HepG2 (cell line): ENCODE measurements at regions not wholly inside any gene's neighbourhood (a gene's known extent, or its start where the extent isn't known, plus 50 kb on each side); places are given as distances from the start of the nearest gene placed in this dataset.

Experiments used
- CTCF ChIP-seq: sonication (generic); formaldehyde crosslinking; IDR thresholded peaks from 2 replicates; pipeline ENCODE4 v1.5.0; 2020; ENCODE audit warnings: mild to moderate bottlenecking, missing genetic modification reagents, moderate library complexity
- FOXJ3 ChIP-seq: sonication (generic); formaldehyde crosslinking; IDR thresholded peaks from 2 replicates; pipeline ENCODE4 v1.4.0; 2020; ENCODE audit warnings: missing genetic modification reagents, mild to moderate bottlenecking, borderline replicate concordance
- HDAC2 ChIP-seq: sonication (generic); formaldehyde crosslinking; IDR thresholded peaks from 2 replicates; pipeline ENCODE4 v1.4.0; 2020; ENCODE audit warnings: missing genetic modification reagents
- HMGXB3 ChIP-seq: sonication (generic); formaldehyde crosslinking; IDR thresholded peaks from 2 replicates; pipeline ENCODE4 v1.4.0; 2020; ENCODE audit warnings: missing genetic modification reagents, borderline replicate concordance
- PCBP1 ChIP-seq: fragments of 200-400 bp; formaldehyde crosslinking; IDR thresholded peaks from 2 replicates; pipeline ENCODE4 v1.6.1; 2017; ENCODE audit warnings: mild to moderate bottlenecking, low read depth, low read length, borderline replicate concordance
- RAD21 ChIP-seq: fragments of 450-650 bp; formaldehyde crosslinking; IDR thresholded peaks from 2 replicates; pipeline ENCODE4 v1.5.0; 2020; ENCODE audit warnings: mild to moderate bottlenecking
- SMARCC2 ChIP-seq: fragments of 450-650 bp; IDR thresholded peaks from 2 replicates; pipeline ENCODE4 v1.6.1; 2017; ENCODE audit warnings: antibody characterized with exemption, mild to moderate bottlenecking
- SMC3 ChIP-seq: IDR thresholded peaks from 2 replicates; pipeline ENCODE4 v1.6.1; 2011; ENCODE audit warnings: low read length, improper control_type of control experiment
- SRSF1 ChIP-seq: fragments of 200-400 bp; formaldehyde crosslinking; optimal IDR thresholded peaks from 2 replicates; pipeline ENCODE3; 2017; ENCODE audit warnings: mild to moderate bottlenecking, low read depth, low read length, moderate library complexity
- STAG1 ChIP-seq: sonication (generic); formaldehyde crosslinking; IDR thresholded peaks from 2 replicates; pipeline ENCODE4 v1.4.0; 2020; ENCODE audit warnings: missing genetic modification reagents
- STAT6 ChIP-seq: sonication (generic); formaldehyde crosslinking; IDR thresholded peaks from 2 replicates; pipeline ENCODE4 v1.4.0; 2020; ENCODE audit warnings: missing genetic modification reagents, mild to moderate bottlenecking, borderline replicate concordance
- XRCC5 ChIP-seq: fragments of 200-400 bp; formaldehyde crosslinking; optimal IDR thresholded peaks from 2 replicates; pipeline ENCODE3; 2017; ENCODE audit warnings: mild to moderate bottlenecking, low read length
- ZNF446 ChIP-seq: sonication (generic); formaldehyde crosslinking; IDR thresholded peaks from 2 replicates; pipeline ENCODE4 v1.5.0; 2020; ENCODE audit warnings: mild to moderate bottlenecking, missing genetic modification reagents
- ZNF672 ChIP-seq: sonication (generic); formaldehyde crosslinking; IDR thresholded peaks from 2 replicates; pipeline ENCODE4 v1.8.1; 2022; ENCODE audit warnings: missing genetic modification reagents
- ZNF710 ChIP-seq: sonication (generic); formaldehyde crosslinking; IDR thresholded peaks from 2 replicates; pipeline ENCODE4 v1.5.0; 2020; ENCODE audit warnings: mild to moderate bottlenecking, missing genetic modification reagents, borderline replicate concordance
- ZNF768 ChIP-seq: sonication (generic); formaldehyde crosslinking; IDR thresholded peaks from 2 replicates; pipeline ENCODE4 v1.4.0; 2020; ENCODE audit warnings: missing genetic modification reagents
- ZNF781 ChIP-seq: sonication (generic); formaldehyde crosslinking; IDR thresholded peaks from 2 replicates; pipeline ENCODE4 v1.5.1; 2020; ENCODE audit warnings: borderline replicate concordance, mild to moderate bottlenecking, missing genetic modification reagents; ENCODE audit errors: not compliant biosample characterization
- ZSCAN9 ChIP-seq: IDR thresholded peaks from 2 replicates; pipeline ENCODE4 v1.6.1; 2016; ENCODE audit warnings: borderline replicate concordance

- TF ChIP-seq ZNF710 (CRISPR knock-in tag) (no peak), ZNF768 (CRISPR knock-in tag) (0 out of 2 replicates have a peak, but pooled peaks have one; percentile 20), SMC3 (peak; percentile 60), RAD21 (CRISPR knock-in tag) (peak; percentile 85), SRSF1 (no peak), STAG1 (CRISPR knock-in tag) (peak; percentile 93), PCBP1 (no peak), HDAC2 (CRISPR knock-in tag) (no peak), HMGXB3 (CRISPR knock-in tag) (no peak), CTCF (CRISPR knock-in tag) (peak; percentile 93), XRCC5 (peak; percentile 44), ZSCAN9 (CRISPR knock-in tag) (no peak), ZNF781 (CRISPR knock-in tag) (no peak), ZNF446 (no peak), SMARCC2 (no peak), STAT6 (CRISPR knock-in tag) (no peak), ZNF672 (no peak), FOXJ3 (CRISPR knock-in tag) (no peak)
Measured at GRCh38 chr1:34597877-34598514, 156.9 kb upstream of the GJB5 start (continued).
